Kidney epithelial cell (primary cell): ENCODE measurements at regions not wholly inside any gene's neighbourhood (a gene's known extent, or its start where the extent isn't known, plus 50 kb on each side); places are given as distances from the start of the nearest gene placed in this dataset.

Experiments used
- DNase-seq: peaks from one replicate; pipeline ENCODE4 v3.0.0-alpha.2; 2010; ENCODE audit warnings: low read depth
- H3K27me3 ChIP-seq: 2 replicates; pipeline ENCODE4 v1.6.0; 2011; ENCODE audit warnings: low read length; ENCODE audit not compliant: control insufficient read depth, insufficient read depth
- H3K36me3 ChIP-seq: 2 replicates; pipeline ENCODE4 v1.5.1; 2011; ENCODE audit warnings: low read length; ENCODE audit not compliant: control insufficient read depth, insufficient read depth
- H3K4me3 ChIP-seq: 2 replicates; pipeline ENCODE4 v1.5.1; 2011; ENCODE audit warnings: low read depth, mild to moderate bottlenecking, control low read depth, low read length
- CTCF ChIP-seq: IDR thresholded peaks from 2 replicates; pipeline ENCODE4 v1.5.1; 2011; ENCODE audit warnings: mild to moderate bottlenecking, moderate library complexity, low read length, control low read depth, inconsistent platforms; ENCODE audit not compliant: insufficient read depth, poor library complexity, severe bottlenecking

- no peaks in the 10 kb centered on the region for H3K27me3 ChIP-seq
- no peaks in the 10 kb centered on the region for H3K36me3 ChIP-seq
- no peak overlapping the region for H3K4me3 ChIP-seq
- no peak for DNase-seq
- TF ChIP-seq CTCF: no peak
Measured at GRCh38 chr14:71363946-71364925, 457.0 kb downstream of the PCNX1 start.

GRCh38 chr14:71365361-71365760, 458.1 kb downstream of the PCNX1 start:
- TF ChIP-seq CTCF: no peak
- H3K4me3 ChIP-seq: no peak overlapping the region
- DNase-seq: no peak
- no peaks in the 10 kb centered on the region for H3K27me3 ChIP-seq
- H3K36me3 ChIP-seq: no peaks in the 10 kb centered on the region

- DNase-seq: no peak
- H3K36me3 ChIP-seq: no peaks in the 10 kb centered on the region
- no peak for TF ChIP-seq CTCF
- H3K27me3 ChIP-seq: no peaks in the 10 kb centered on the region
- H3K4me3 ChIP-seq: no peak overlapping the region
Measured at GRCh38 chr14:71366861-71367260, 459.6 kb downstream of the PCNX1 start.

GRCh38 chr14:71371711-71372396, 464.6 kb downstream of the PCNX1 start:
- DNase-seq: no peak
- Histone ChIP-seq H3K36me3 (no peaks in the 10 kb centered on the region), H3K27me3 (no peaks in the 10 kb centered on the region), H3K4me3 (no peak overlapping the region)
- no peak for TF ChIP-seq CTCF

- DNase-seq: no peak
- no peak for TF ChIP-seq CTCF
- Histone ChIP-seq H3K4me3 (no peak overlapping the region), H3K27me3 (no peaks in the 10 kb centered on the region), H3K36me3 (no peaks in the 10 kb centered on the region)
Measured at GRCh38 chr14:71372411-71372838, 465.2 kb downstream of the PCNX1 start.

GRCh38 chr14:71373773-71374172, 466.5 kb downstream of the PCNX1 start:
- Histone ChIP-seq H3K27me3 (no peaks in the 10 kb centered on the region), H3K4me3 (no peak overlapping the region), H3K36me3 (no peaks in the 10 kb centered on the region)
- TF ChIP-seq CTCF: no peak
- no peak for DNase-seq
